B cell (primary cell): ENCODE measurements at regions not wholly inside any gene's neighbourhood (a gene's known extent, or its start where the extent isn't known, plus 50 kb on each side); places are given as distances from the start of the nearest gene placed in this dataset.

Experiments used
- ATAC-seq: fragments of 200-7000 bp; cut with Tn5 transposase; one replicate; pipeline ENCODE4 v1.10.0; 2021; ENCODE audit warnings: low read depth, mild to moderate bottlenecking, moderate number of reproducible peaks, moderate library complexity
- CTCF ChIA-PET: fragments of 350-600 bp; sonication (Branson Sonifier 250); formaldehyde crosslinking; loops from one replicate; lab custom pipeline; 2021; ENCODE audit warnings: antibody characterized with exemption, inconsistent platforms; lab: Charles Lee
- POLR2A ChIA-PET: fragments of 350-600 bp; sonication (Branson Sonifier 250); formaldehyde crosslinking; loops from one replicate; lab custom pipeline; 2021; ENCODE audit warnings: antibody characterized with exemption; lab: Charles Lee
- DNase-seq: peaks from one replicate; pipeline ENCODE4 v3.0.0; 2013
- H2AFZ ChIP-seq: 2 replicates; pipeline ENCODE4 v1.6.1; 2012; ENCODE audit warnings: mild to moderate bottlenecking, low read depth, low read length; ENCODE audit not compliant: insufficient read depth, poor library complexity, severe bottlenecking
- H3K27ac ChIP-seq, 2 donors: 1 replicate in 1 of 2; 2 replicates in 1 of 2; pipeline ENCODE4 v1.5.1; 2012 to 2013; ENCODE audit warnings: low read length in 2 of 2, mild to moderate bottlenecking in 2 of 2, moderate library complexity in 1 of 2
- H3K27me3 ChIP-seq, 4 experiments: fragments of 200-600 bp in 1 of 4; sonication (generic) in 1 of 4; replicated peaks in 1 of 4; 1 replicate in 2 of 4; 2 replicates in 2 of 4; pipeline versions ENCODE4 v1.6.1 to v1.7.0; 2013 to 2016; ENCODE audit warnings: low read length in 3 of 4, mild to moderate bottlenecking in 2 of 4, mixed read lengths in 1 of 4, moderate library complexity in 1 of 4; ENCODE audit not compliant: insufficient read depth in 4 of 4, control insufficient read depth in 3 of 4; ENCODE audit errors: control extremely low read depth in 1 of 4
- H3K36me3 ChIP-seq, 2 experiments: replicated peaks in 1 of 2; 1 replicate in 1 of 2; 2 replicates in 1 of 2; pipeline versions ENCODE4 v1.6.1 to v1.7.1; 2013; ENCODE audit warnings: low read length in 1 of 2; ENCODE audit not compliant: insufficient read depth in 2 of 2, control insufficient read depth in 1 of 2; ENCODE audit errors: control extremely low read depth in 1 of 2, extremely low read depth in 1 of 2
- H3K4me1 ChIP-seq, 2 donors: fragments of 200-600 bp in 1 of 2; sonication (generic) in 1 of 2; 1 replicate in 1 of 2; 2 replicates in 1 of 2; pipeline versions ENCODE4 v1.5.1 to v1.6.1; 2013 to 2017; ENCODE audit warnings: low read length in 2 of 2; ENCODE audit not compliant: control insufficient read depth in 2 of 2, insufficient read depth in 2 of 2
- H3K4me2 ChIP-seq: replicated peaks from 2 replicates; pipeline ENCODE3; 2012; ENCODE audit warnings: mild to moderate bottlenecking, low read depth, low read length; ENCODE audit not compliant: poor library complexity, severe bottlenecking
- H3K4me3 ChIP-seq, 5 experiments: fragments of 200-600 bp in 1 of 5; sonication (generic) in 1 of 5; 1 replicate in 3 of 5; 2 replicates in 2 of 5; pipeline versions ENCODE4 v1.5.1 to v1.7.0; 2011 to 2016; ENCODE audit warnings: low read length in 4 of 5, mild to moderate bottlenecking in 4 of 5, low read depth in 2 of 5, control low read depth in 1 of 5, moderate library complexity in 1 of 5; ENCODE audit not compliant: insufficient read depth in 1 of 5; ENCODE audit errors: control extremely low read depth in 1 of 5, extremely low read depth in 1 of 5
- H3K79me2 ChIP-seq: fragments of 200-600 bp; sonication (generic); one replicate; pipeline ENCODE4 v1.6.0; 2016; ENCODE audit warnings: low read length; ENCODE audit not compliant: control insufficient read depth, insufficient read depth
- H3K9ac ChIP-seq: fragments of 200-600 bp; sonication (generic); 2 replicates; pipeline ENCODE4 v1.6.1; 2017; ENCODE audit warnings: mild to moderate bottlenecking, low read length, moderate library complexity
- H3K9me3 ChIP-seq, 3 donors: one replicate each; pipeline versions ENCODE4 v1.6.1 to v1.7.1; 2013; ENCODE audit warnings: low read length in 2 of 3; ENCODE audit not compliant: control insufficient read depth in 2 of 3, insufficient read depth in 1 of 3; ENCODE audit errors: control extremely low read depth in 1 of 3
- H4K20me1 ChIP-seq: 2 replicates; pipeline ENCODE4 v1.6.0; 2012; ENCODE audit warnings: mild to moderate bottlenecking, low read length; ENCODE audit not compliant: insufficient read depth, control insufficient read depth, poor library complexity, severe bottlenecking
- H3K27ac Mint-ChIP-seq: one replicate; pipeline ENCODE4 v1.8.0; 2021; ENCODE audit warnings: mixed read lengths
- H3K27me3 Mint-ChIP-seq: one replicate; pipeline ENCODE4 v1.8.0; 2021; ENCODE audit warnings: mixed read lengths
- H3K4me1 Mint-ChIP-seq: one replicate; pipeline ENCODE4 v1.8.0; 2021; ENCODE audit warnings: mixed read lengths
- H3K4me3 Mint-ChIP-seq: one replicate; pipeline ENCODE4 v1.8.0; 2021; ENCODE audit warnings: mixed read lengths
- H3K9me3 Mint-ChIP-seq: one replicate; pipeline ENCODE4 v1.8.0; 2022; ENCODE audit warnings: mixed read lengths; ENCODE audit not compliant: insufficient read depth
- EZH2 ChIP-seq: IDR thresholded peaks from 2 replicates; pipeline ENCODE4 v1.6.1; 2012; ENCODE audit warnings: borderline replicate concordance, low read depth, mild to moderate bottlenecking, moderate library complexity, low read length; ENCODE audit not compliant: insufficient read depth, poor library complexity, severe bottlenecking
- WGBS: methylation state at CpG from one replicate; pipeline ENCODE4 v1.1.5; 2013; ENCODE audit warnings: missing lambda C conversion rate; ENCODE audit not compliant: insufficient coverage; 5-methylcytosine and 5-hydroxymethylcytosine counted together
- intact Hi-C: fragments of 100-400 bp; cut with micrococcal nuclease; formaldehyde crosslinking; loops from one replicate; pipeline ENCODE4 v1.10.0; 2022
- TF ChIP-seq, protein P1 (sequence below): fragments of 200-600 bp; IDR thresholded peaks from one replicate; pipeline ENCODE4 v1.8.0; 2022; ENCODE audit warnings: antibody characterized with exemption, mild to moderate bottlenecking

DNA sequence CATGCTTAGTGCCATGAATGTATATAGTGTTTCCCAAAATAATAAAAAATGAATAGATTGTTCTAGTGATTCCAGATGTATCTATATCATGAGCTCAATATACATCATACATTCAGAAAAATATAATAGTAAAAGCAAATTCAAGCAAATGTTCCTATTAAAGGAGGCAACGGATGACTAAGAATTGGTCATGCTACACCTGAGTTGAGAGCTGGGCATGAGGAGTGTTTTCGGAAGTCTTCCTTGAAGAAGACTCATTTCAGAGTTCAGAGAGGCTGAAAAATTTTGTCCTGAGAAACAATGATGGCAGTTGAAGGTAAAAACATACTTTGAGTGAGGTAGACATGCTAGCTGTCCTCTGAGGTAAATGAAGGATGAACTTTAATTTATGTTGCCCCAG lies 79.3 kb upstream of the IL1RAPL2 start:
- Histone ChIP-seq H3K4me3 (no peak overlapping the region), H3K4me2 (no peak overlapping the region), H3K27me3 (no peaks in the 10 kb centered on the region), H3K27ac (no peak overlapping the region), H3K9ac (no peak overlapping the region), H3K9me3 (no peaks in the 10 kb centered on the region), H2AFZ (no peak overlapping the region), H4K20me1 (no peaks in the 10 kb centered on the region), H3K4me1 (no peaks in the 10 kb centered on the region), H3K36me3 (no peaks in the 10 kb centered on the region), H3K79me2 (no peaks in the 10 kb centered on the region)
- H3K27me3 Mint-ChIP-seq, result no peaks in the 10 kb centered on the region
- H3K4me1 Mint-ChIP-seq, result no peaks in the 10 kb centered on the region
- 88% methylated on average over 1 of the region's 2 CpGs for WGBS
- ChIA-PET POLR2A (no interaction called here), CTCF (no interaction called here)
- DNase-seq (no peak), ATAC-seq (no peak)
- H3K4me3 Mint-ChIP-seq, result no peak overlapping the region
- H3K27ac Mint-ChIP-seq, result no peak overlapping the region
- no peak for TF ChIP-seq EZH2
- TF ChIP-seq, protein P1, sequence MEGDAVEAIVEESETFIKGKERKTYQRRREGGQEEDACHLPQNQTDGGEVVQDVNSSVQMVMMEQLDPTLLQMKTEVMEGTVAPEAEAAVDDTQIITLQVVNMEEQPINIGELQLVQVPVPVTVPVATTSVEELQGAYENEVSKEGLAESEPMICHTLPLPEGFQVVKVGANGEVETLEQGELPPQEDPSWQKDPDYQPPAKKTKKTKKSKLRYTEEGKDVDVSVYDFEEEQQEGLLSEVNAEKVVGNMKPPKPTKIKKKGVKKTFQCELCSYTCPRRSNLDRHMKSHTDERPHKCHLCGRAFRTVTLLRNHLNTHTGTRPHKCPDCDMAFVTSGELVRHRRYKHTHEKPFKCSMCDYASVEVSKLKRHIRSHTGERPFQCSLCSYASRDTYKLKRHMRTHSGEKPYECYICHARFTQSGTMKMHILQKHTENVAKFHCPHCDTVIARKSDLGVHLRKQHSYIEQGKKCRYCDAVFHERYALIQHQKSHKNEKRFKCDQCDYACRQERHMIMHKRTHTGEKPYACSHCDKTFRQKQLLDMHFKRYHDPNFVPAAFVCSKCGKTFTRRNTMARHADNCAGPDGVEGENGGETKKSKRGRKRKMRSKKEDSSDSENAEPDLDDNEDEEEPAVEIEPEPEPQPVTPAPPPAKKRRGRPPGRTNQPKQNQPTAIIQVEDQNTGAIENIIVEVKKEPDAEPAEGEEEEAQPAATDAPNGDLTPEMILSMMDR, result no peak
- H3K9me3 Mint-ChIP-seq, result no peaks in the 10 kb centered on the region
- intact Hi-C loops, result no loop called here

DNA sequence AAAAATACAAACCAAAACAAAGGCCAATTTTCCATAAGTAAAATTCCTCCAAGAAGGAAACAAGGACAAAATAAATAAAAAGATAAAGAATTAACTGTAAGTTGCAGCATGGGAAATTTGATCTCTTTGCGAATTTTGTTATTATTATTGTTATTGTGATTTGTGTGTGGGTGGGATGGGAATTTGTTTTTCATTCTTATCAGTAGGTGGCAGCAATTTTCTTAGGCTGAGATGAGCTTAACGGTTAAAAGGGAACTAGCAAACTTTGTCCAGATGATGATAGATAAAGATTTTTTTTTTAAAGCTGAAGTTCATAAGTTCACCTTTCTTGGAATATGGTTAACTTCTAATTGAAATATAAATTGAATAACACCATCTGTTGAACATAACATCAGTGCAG lies 83.2 kb upstream of the IL1RAPL2 start:
- ATAC-seq (no peak), DNase-seq (no peak)
- Histone ChIP-seq H3K79me2 (no peaks in the 10 kb centered on the region), H3K27ac (no peak overlapping the region), H3K4me2 (no peak overlapping the region), H3K9ac (no peak overlapping the region), H3K4me3 (no peak overlapping the region), H3K27me3 (no peaks in the 10 kb centered on the region), H3K36me3 (no peaks in the 10 kb centered on the region), H3K4me1 (no peaks in the 10 kb centered on the region), H2AFZ (no peak overlapping the region), H4K20me1 (no peaks in the 10 kb centered on the region), H3K9me3 (no peaks in the 10 kb centered on the region)
- CTCF ChIA-PET, result no interaction called here
- POLR2A ChIA-PET, result no interaction called here
- TF ChIP-seq, protein P1, result no peak
- no peak for TF ChIP-seq EZH2
- no CpG with 5 or more reads among the region's 2 CpGs for WGBS
- Mint-ChIP-seq H3K4me3 (no peak overlapping the region), H3K27ac (no peak overlapping the region), H3K9me3 (no peaks in the 10 kb centered on the region), H3K4me1 (no peaks in the 10 kb centered on the region), H3K27me3 (no peaks in the 10 kb centered on the region)
- intact Hi-C loops, result no loop called here
